H1 (cell line): ENCODE measurements at regions not wholly inside any gene's neighbourhood (a gene's known extent, or its start where the extent isn't known, plus 50 kb on each side); places are given as distances from the start of the nearest gene placed in this dataset.

Experiments
- CHD7 ChIP-seq: fragments of 300-600 bp; sonication (generic); IDR thresholded peaks from 2 replicates; pipeline ENCODE4 v1.7.1; 2012; ENCODE audit warnings: low read length, moderate library complexity, mild to moderate bottlenecking, inconsistent platforms; ENCODE audit not compliant: insufficient replicate concordance
- SIX5 ChIP-seq: IDR thresholded peaks from 2 replicates; pipeline ENCODE4 v1.6.1; 2011; ENCODE audit warnings: mild to moderate bottlenecking, low read depth, low read length

DNA sequence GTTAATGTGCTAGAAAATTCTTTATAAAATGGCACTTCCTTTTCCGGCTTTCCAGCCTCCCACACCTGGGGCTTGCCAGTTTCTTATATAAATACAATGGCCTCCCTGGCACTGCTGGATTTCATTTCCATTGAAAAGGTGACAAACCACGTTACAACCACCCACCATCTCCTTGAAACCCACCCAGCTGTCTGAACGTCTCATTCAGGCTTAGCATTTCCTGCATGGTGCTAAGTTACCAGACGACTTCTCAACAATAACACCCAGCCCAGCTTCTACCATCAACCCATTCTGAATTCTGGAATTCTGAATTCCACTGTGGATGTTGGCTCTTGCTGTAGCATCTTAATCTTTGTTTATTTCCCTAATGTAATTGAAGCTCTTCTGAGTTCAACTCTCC is 499.8 kb upstream of the CELF2 start (continued):
- TF ChIP-seq CHD7: no peak
- no peak for TF ChIP-seq SIX5
